Fibroblast of mammary gland (primary cell): ENCODE measurements at regions not wholly inside any gene's neighbourhood (a gene's known extent, or its start where the extent isn't known, plus 50 kb on each side); places are given as distances from the start of the nearest gene placed in this dataset.

Source experiments
- DNase-seq: peaks from one replicate; pipeline ENCODE4 v3.0.0-alpha.2; 2010; ENCODE audit warnings: low read depth
- H3K4me3 ChIP-seq: 2 replicates; pipeline ENCODE4 v1.5.1; 2011; ENCODE audit warnings: low read depth, mild to moderate bottlenecking, low read length, moderate library complexity; ENCODE audit not compliant: control insufficient read depth
- CTCF ChIP-seq: conservative IDR thresholded peaks from 2 replicates; pipeline ENCODE4 v1.5.1; 2011; ENCODE audit warnings: low read depth, low read length, inconsistent platforms; ENCODE audit not compliant: control insufficient read depth, insufficient read depth

GRCh38 chr4:81648576-81649275 lies 177.0 kb upstream of the RASGEF1B start:
- TF ChIP-seq CTCF, result no peak
- no peak for DNase-seq
- H3K4me3 ChIP-seq, result no peak overlapping the region

GRCh38 chr4:81647388-81647787 lies 175.7 kb upstream of the RASGEF1B start:
- DNase-seq, result no peak
- TF ChIP-seq CTCF, result no peak
- no peak overlapping the region for H3K4me3 ChIP-seq

GRCh38 chr4:81642543-81642942 lies 170.8 kb upstream of the RASGEF1B start:
- no peak for DNase-seq
- H3K4me3 ChIP-seq, result no peak overlapping the region
- TF ChIP-seq CTCF, result no peak

- DNase-seq, result no peak
- no peak overlapping the region for H3K4me3 ChIP-seq
- TF ChIP-seq CTCF, result no peak
Observed at GRCh38 chr4:81639248-81639647, 167.5 kb upstream of the RASGEF1B start.

GRCh38 chr4:81638698-81639097 lies 167.0 kb upstream of the RASGEF1B start:
- TF ChIP-seq CTCF, result no peak
- no peak for DNase-seq
- no peak overlapping the region for H3K4me3 ChIP-seq

GRCh38 chr4:81635739-81636138 lies 164.0 kb upstream of the RASGEF1B start:
- TF ChIP-seq CTCF, result no peak
- no peak overlapping the region for H3K4me3 ChIP-seq
- DNase-seq, result no peak
